Tibial artery (tissue), 4 donors: ENCODE measurements at regions not wholly inside any gene's neighbourhood (a gene's known extent, or its start where the extent isn't known, plus 50 kb on each side); places are given as distances from the start of the nearest gene placed in this dataset.

Experiments
- DNase-seq, 2 donors: peaks; one replicate each; pipeline ENCODE4 v3.0.0-alpha.2; 2019
- H3K27ac ChIP-seq, 2 donors: fragments of 200-600 bp; sonication (generic) in 1 of 2; 1 replicate in 1 of 2; 2 replicates in 1 of 2; pipeline ENCODE4 v1.5.1; 2018 to 2019; ENCODE audit warnings: mild to moderate bottlenecking in 1 of 2
- H3K27me3 ChIP-seq, 2 donors: fragments of 200-600 bp; sonication (generic) in 1 of 2; one replicate each; pipeline versions ENCODE4 v1.5.1 to v1.6.0; 2016 to 2019
- H3K36me3 ChIP-seq, 3 donors: fragments of 200-600 bp; sonication (generic) in 2 of 3; one replicate each; pipeline ENCODE4 v1.5.1; 2016 to 2019; ENCODE audit warnings: mild to moderate bottlenecking in 2 of 3
- H3K4me1 ChIP-seq, 4 donors: fragments of 200-600 bp; sonication (generic) in 2 of 4; 1 replicate in 3 of 4; 2 replicates in 1 of 4; pipeline ENCODE4 v1.5.1; 2016 to 2019
- H3K4me3 ChIP-seq, 2 donors: fragments of 200-600 bp; sonication (generic) in 1 of 2; 1 replicate in 1 of 2; 2 replicates in 1 of 2; pipeline ENCODE4 v1.5.1; 2018 to 2019; ENCODE audit warnings: mild to moderate bottlenecking in 2 of 2
- H3K9me3 ChIP-seq, 3 donors: fragments of 200-600 bp; sonication (generic) in 1 of 3; one replicate each; pipeline ENCODE4 v1.5.1; 2016 to 2019
- CTCF ChIP-seq, 2 experiments: fragments of 200-600 bp in 1 of 2; fragments of 450-650 bp in 1 of 2; IDR thresholded peaks; one replicate each; pipeline ENCODE4 v1.5.1; 2017 to 2019; ENCODE audit warnings: antibody characterized with exemption in 2 of 2, mild to moderate bottlenecking in 1 of 2, moderate library complexity in 1 of 2
- intact Hi-C: fragments of 100-400 bp; cut with DNase I; formaldehyde crosslinking; loops from one replicate; pipeline ENCODE4 v1.15.0; 2023; ENCODE audit warnings: low total_unique reads

- Histone ChIP-seq H3K4me1 (no peaks in the 10 kb centered on the region), H3K4me3 (no peak overlapping the region), H3K9me3 (no peaks in the 10 kb centered on the region), H3K27me3 (no peaks in the 10 kb centered on the region), H3K36me3 (no peaks in the 10 kb centered on the region), H3K27ac (no peak overlapping the region)
- no peak for DNase-seq
- TF ChIP-seq CTCF (IDR thresholded peaks at IDR 0.05): no peak
- intact Hi-C loops: no loop called here
Observed at GRCh38 chr4:111748157-111748556, 397.1 kb upstream of the FAM241A start.

GRCh38 chr4:111754003-111754402, 391.3 kb upstream of the FAM241A start:
- H3K4me3 ChIP-seq: no peak overlapping the region
- no peak for TF ChIP-seq CTCF (IDR thresholded peaks at IDR 0.05)
- H3K9me3 ChIP-seq: no peaks in the 10 kb centered on the region
- no peaks in the 10 kb centered on the region for H3K27me3 ChIP-seq
- no peaks in the 10 kb centered on the region for H3K36me3 ChIP-seq
- H3K27ac ChIP-seq: no peak overlapping the region
- DNase-seq: no peak
- intact Hi-C loops: no loop called here
- H3K4me1 ChIP-seq: no peaks in the 10 kb centered on the region

DNA sequence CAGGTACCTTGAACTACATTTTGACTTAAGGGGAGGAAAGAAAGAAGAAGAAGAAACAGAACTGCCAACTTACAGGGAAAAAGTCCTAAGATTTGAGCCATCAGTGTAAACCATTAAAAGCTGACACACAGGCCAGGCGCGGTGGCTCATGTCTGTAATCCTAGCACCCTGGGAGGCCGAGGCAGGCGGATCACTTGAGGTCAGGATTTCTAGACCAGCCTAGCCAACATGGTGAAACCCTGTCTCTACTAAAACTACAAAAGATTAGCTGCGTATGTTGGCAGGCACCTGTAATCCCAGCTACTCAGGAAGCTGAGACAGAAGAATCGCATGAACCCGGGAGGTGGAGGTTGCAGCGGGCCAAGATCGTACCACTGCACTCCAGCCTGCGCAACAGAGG, 389.7 kb upstream of the FAM241A start:
- no peaks in the 10 kb centered on the region for H3K9me3 ChIP-seq

GRCh38 chr4:111761531-111761930, 383.7 kb upstream of the FAM241A start:
- Histone ChIP-seq H3K27me3 (no peaks in the 10 kb centered on the region), H3K9me3 (no peaks in the 10 kb centered on the region), H3K27ac (peak overlapping the region in 1 of 2 donors; percentile 9), H3K36me3 (no peaks in the 10 kb centered on the region), H3K4me3 (no peak overlapping the region), H3K4me1 (peaks cover 0 to 15% (median 0%) of the 10 kb centered on the region in 4 donors)
- no peak for DNase-seq
- intact Hi-C loops: no loop called here
- TF ChIP-seq CTCF (IDR thresholded peaks at IDR 0.05): no peak

More for the DNA sequence above, 389.7 kb upstream of the FAM241A start:
- Histone ChIP-seq H3K27me3 (no peaks in the 10 kb centered on the region), H3K36me3 (no peaks in the 10 kb centered on the region), H3K27ac (no peak overlapping the region), H3K4me3 (no peak overlapping the region), H3K4me1 (peaks cover 0 to 2% (median 0%) of the 10 kb centered on the region in 4 donors)
- TF ChIP-seq CTCF (IDR thresholded peaks at IDR 0.05): no peak
- intact Hi-C loops: no loop called here
- no peak for DNase-seq

GRCh38 chr4:111770514-111770913, 374.7 kb upstream of the FAM241A start:
- no peak overlapping the region for H3K4me3 ChIP-seq
- no peaks in the 10 kb centered on the region for H3K4me1 ChIP-seq
- DNase-seq: no peak
- intact Hi-C loops: no loop called here
- no peak for TF ChIP-seq CTCF (IDR thresholded peaks at IDR 0.05)
- H3K36me3 ChIP-seq: no peaks in the 10 kb centered on the region
- no peaks in the 10 kb centered on the region for H3K27me3 ChIP-seq
- no peaks in the 10 kb centered on the region for H3K9me3 ChIP-seq
- no peak overlapping the region for H3K27ac ChIP-seq

- Histone ChIP-seq H3K4me1 (no peaks in the 10 kb centered on the region), H3K4me3 (no peak overlapping the region), H3K9me3 (no peaks in the 10 kb centered on the region), H3K27me3 (no peaks in the 10 kb centered on the region), H3K36me3 (no peaks in the 10 kb centered on the region), H3K27ac (no peak overlapping the region)
- intact Hi-C loops: no loop called here
- TF ChIP-seq CTCF (IDR thresholded peaks at IDR 0.05): no peak
- no peak for DNase-seq
Observed at GRCh38 chr4:111773858-111774257, 371.4 kb upstream of the FAM241A start.
